ENCODE measurements at regions not wholly inside any gene's neighbourhood (a gene's known extent, or its start where the extent isn't known, plus 50 kb on each side); places are given as distances from the start of the nearest gene placed in this dataset.

DNA sequence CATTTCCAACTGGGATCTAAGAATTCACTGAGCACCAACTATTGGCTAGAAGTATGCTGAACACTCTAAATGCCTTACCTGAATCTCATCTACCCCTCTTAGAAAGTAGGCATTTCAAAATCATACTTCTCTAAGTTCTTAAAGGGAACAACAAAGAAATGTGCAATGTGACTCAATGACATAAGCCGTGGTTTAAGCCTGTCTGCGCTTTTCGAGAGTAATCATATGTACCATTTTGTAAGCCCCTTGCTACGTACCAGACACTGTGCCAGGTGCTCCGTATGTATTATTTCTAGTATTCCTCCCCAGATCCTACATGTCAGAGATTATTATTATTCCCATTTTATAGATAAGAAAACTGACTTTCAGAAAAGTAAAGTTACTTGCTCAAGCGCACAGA lies 454.2 kb downstream of the SETD4 start:
- no peak for TF ChIP-seq GATA2 (IDR thresholded peaks at IDR 0.05; ENCODE audit: low read depth, low read length)
- no peak for TF ChIP-seq GATA3 (IDR thresholded peaks at IDR 0.05; ENCODE audit: low read depth, low read length)

All from SH-SY5Y (cell line).